H9 (cell line): ENCODE measurements at regions not wholly inside any gene's neighbourhood (a gene's known extent, or its start where the extent isn't known, plus 50 kb on each side); places are given as distances from the start of the nearest gene placed in this dataset.

Experiments
- DNase-seq: peaks from one replicate; pipeline ENCODE4 v3.0.0-alpha.2; 2017
- H2AFZ ChIP-seq: one replicate; pipeline ENCODE4 v1.6.1; 2013; ENCODE audit warnings: mild to moderate bottlenecking, low read length, control low read depth, moderate library complexity
- H2AK5ac ChIP-seq: 2 replicates; pipeline ENCODE4 v1.6.1; 2013; ENCODE audit warnings: low read length, control low read depth, mixed read lengths; ENCODE audit not compliant: insufficient read length
- H2BK120ac ChIP-seq: one replicate; pipeline ENCODE4 v1.6.1; 2013; ENCODE audit warnings: low read depth, mild to moderate bottlenecking, low read length, control low read depth, inconsistent platforms; ENCODE audit not compliant: poor library complexity, severe bottlenecking
- H2BK12ac ChIP-seq: 2 replicates; pipeline ENCODE4 v1.6.1; 2013; ENCODE audit warnings: low read length, control low read depth, mixed read lengths, low read depth; ENCODE audit not compliant: insufficient read length
- H2BK15ac ChIP-seq: 2 replicates; pipeline ENCODE4 v1.6.1; 2013; ENCODE audit warnings: low read depth, low read length, control low read depth
- H2BK20ac ChIP-seq: one replicate; pipeline ENCODE4 v1.6.1; 2013; ENCODE audit warnings: low read depth, mild to moderate bottlenecking, low read length, control low read depth, inconsistent platforms; ENCODE audit not compliant: poor library complexity, severe bottlenecking
- H2BK5ac ChIP-seq: 2 replicates; pipeline ENCODE4 v1.6.1; 2013; ENCODE audit warnings: low read length, control low read depth, mixed read lengths; ENCODE audit not compliant: insufficient read length
- H3K14ac ChIP-seq: 2 replicates; pipeline ENCODE4 v1.6.1; 2013; ENCODE audit warnings: low read length, control low read depth; ENCODE audit not compliant: insufficient read depth
- H3K18ac ChIP-seq: 2 replicates; pipeline ENCODE4 v1.6.1; 2013; ENCODE audit warnings: low read depth, mild to moderate bottlenecking, mixed read lengths, low read length, control low read depth; ENCODE audit not compliant: insufficient read length
- H3K23ac ChIP-seq: 2 replicates; pipeline ENCODE4 v1.6.1; 2013; ENCODE audit warnings: low read length, control low read depth, mixed read lengths, low read depth; ENCODE audit not compliant: insufficient read length
- H3K23me2 ChIP-seq: 2 replicates; pipeline ENCODE4 v1.6.1; 2013; ENCODE audit warnings: low read depth, mild to moderate bottlenecking, mixed read lengths, low read length, control low read depth; ENCODE audit not compliant: insufficient read length, poor library complexity, severe bottlenecking
- H3K27ac ChIP-seq: 2 replicates; pipeline ENCODE4 v1.5.1; 2013; ENCODE audit warnings: low read length, control low read depth, mixed read lengths, low read depth; ENCODE audit not compliant: insufficient read length
- H3K27me3 ChIP-seq: 2 replicates; pipeline ENCODE4 v1.6.1; 2013; ENCODE audit warnings: low read length, control low read depth, inconsistent platforms; ENCODE audit not compliant: insufficient read depth
- H3K4ac ChIP-seq: 2 replicates; pipeline ENCODE4 v1.6.1; 2013; ENCODE audit warnings: low read depth, mild to moderate bottlenecking, control low read depth, inconsistent platforms, low read length, moderate library complexity
- H3K4me1 ChIP-seq: 2 replicates; pipeline ENCODE4 v1.6.1; 2013; ENCODE audit warnings: low read length, control low read depth, inconsistent platforms; ENCODE audit not compliant: insufficient read depth
- H3K4me2 ChIP-seq: 2 replicates; pipeline ENCODE4 v1.6.1; 2013; ENCODE audit warnings: low read length, control low read depth, mixed read lengths; ENCODE audit not compliant: insufficient read length, insufficient read depth
- H3K56ac ChIP-seq: 2 replicates; pipeline ENCODE4 v1.6.1; 2013; ENCODE audit warnings: low read depth, mild to moderate bottlenecking, mixed read lengths, low read length, control low read depth; ENCODE audit not compliant: insufficient read length
- H3K79me1 ChIP-seq: 2 replicates; pipeline ENCODE4 v1.6.1; 2013; ENCODE audit warnings: low read depth, mild to moderate bottlenecking, moderate library complexity, low read length, control low read depth, inconsistent platforms; ENCODE audit not compliant: insufficient read depth, poor library complexity, severe bottlenecking
- H3K79me2 ChIP-seq: 2 replicates; pipeline ENCODE4 v1.6.1; 2013; ENCODE audit warnings: low read length, control low read depth, inconsistent platforms; ENCODE audit not compliant: insufficient read depth
- H3K9ac ChIP-seq: 2 replicates; pipeline ENCODE4 v1.6.1; 2013; ENCODE audit warnings: low read length, control low read depth, mixed read lengths; ENCODE audit not compliant: insufficient read length; ENCODE audit errors: extremely low read depth
- H3K9me3 ChIP-seq: one replicate; pipeline ENCODE4 v1.6.1; 2013; ENCODE audit warnings: low read depth, low read length, inconsistent platforms; ENCODE audit not compliant: control insufficient read depth
- H3T11ph ChIP-seq: one replicate; pipeline ENCODE4 v1.6.1; 2013; ENCODE audit warnings: mild to moderate bottlenecking, low read length, control low read depth, inconsistent platforms
- H4K20me1 ChIP-seq: one replicate; pipeline ENCODE4 v1.6.1; 2013; ENCODE audit not compliant: control insufficient read depth, insufficient read length, insufficient read depth
- H4K5ac ChIP-seq: 2 replicates; pipeline ENCODE4 v1.6.1; 2013; ENCODE audit warnings: low read depth, mild to moderate bottlenecking, mixed read lengths, low read length, control low read depth; ENCODE audit not compliant: insufficient read length
- H4K8ac ChIP-seq: replicated peaks from 2 replicates; pipeline ENCODE4 v1.6.1; 2013; ENCODE audit warnings: low read length, control low read depth, mixed read lengths, low read depth; ENCODE audit not compliant: insufficient read length
- H4K91ac ChIP-seq: 2 replicates; pipeline ENCODE4 v1.6.1; 2013; ENCODE audit warnings: low read depth, mild to moderate bottlenecking, moderate library complexity, mixed read lengths, low read length, control low read depth; ENCODE audit not compliant: insufficient read length
- H3K27ac Mint-ChIP-seq, 3 experiments: 2 replicates in 2 of 3; 3 replicates in 1 of 3; pipeline ENCODE4 v1.8.0; 2020 to 2021; ENCODE audit warnings: mixed read lengths in 3 of 3, mild to moderate bottlenecking in 1 of 3, moderate library complexity in 1 of 3
- H3K27me3 Mint-ChIP-seq: 2 replicates; pipeline ENCODE4 v1.8.0; 2021; ENCODE audit warnings: low read depth, mild to moderate bottlenecking, moderate library complexity, mixed read lengths
- H3K36me3 Mint-ChIP-seq, 3 experiments: 2 replicates in 2 of 3; 3 replicates in 1 of 3; pipeline ENCODE4 v1.8.0; 2020 to 2021; ENCODE audit warnings: low read depth in 3 of 3, mixed read lengths in 3 of 3; ENCODE audit not compliant: insufficient read depth in 1 of 3
- H3K4me1 Mint-ChIP-seq, 2 experiments: 2 replicates each; pipeline ENCODE4 v1.8.0; 2020; ENCODE audit warnings: mixed read lengths in 2 of 2
- H3K4me3 Mint-ChIP-seq, 2 experiments: 2 replicates in 1 of 2; 3 replicates in 1 of 2; pipeline ENCODE4 v1.8.0; 2020 to 2021; ENCODE audit warnings: mild to moderate bottlenecking in 2 of 2, mixed read lengths in 2 of 2, moderate library complexity in 1 of 2
- H3K9me3 Mint-ChIP-seq, 2 experiments: 2 replicates in 1 of 2; 3 replicates in 1 of 2; pipeline ENCODE4 v1.8.0; 2020; ENCODE audit warnings: mild to moderate bottlenecking in 2 of 2, mixed read lengths in 2 of 2, moderate library complexity in 1 of 2
- WGBS: extraction: QIAGEN DNeasy Blood & Tissue Kit; methylation state at CpG from one replicate; pipeline ENCODE4 v1.1.7; 2013; ENCODE audit warnings: missing lambda C conversion rate, low lambda C conversion rate, mixed read lengths; ENCODE audit not compliant: insufficient read length; ENCODE audit errors: extremely low coverage; 5-methylcytosine and 5-hydroxymethylcytosine counted together
- TF ChIP-seq, protein P1 (sequence below): fragments of 200-600 bp; sonication (generic); conservative IDR thresholded peaks from 3 replicates; pipeline ENCODE4 v1.8.0; 2021; ENCODE audit warnings: antibody characterized with exemption, mild to moderate bottlenecking

DNA sequence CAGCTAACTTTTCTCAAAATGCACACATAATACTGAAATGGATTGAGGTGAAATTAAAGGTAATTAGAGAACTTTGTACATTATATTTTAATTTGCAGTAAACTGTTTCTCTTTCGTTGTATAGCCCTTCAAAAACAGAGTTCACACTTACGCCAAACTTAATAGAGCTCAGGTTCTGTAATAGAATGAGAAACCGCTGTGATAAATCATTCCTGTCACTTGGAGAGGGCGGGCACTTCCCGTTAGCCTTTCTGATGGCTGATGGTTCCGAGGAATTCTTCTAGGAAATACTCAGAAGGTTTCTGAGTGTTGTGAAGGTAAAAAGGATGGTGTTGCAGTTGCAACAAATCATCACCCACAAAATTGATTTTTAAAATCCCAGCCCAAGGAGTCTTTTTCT is 155.8 kb upstream of the ALKAL2 start:
- Mint-ChIP-seq H3K4me1 (peaks cover 0 to 4% of the 10 kb centered on the region in 2 experiments; a peak in 2 of 4 replicates), H3K27me3 (no peaks in the 10 kb centered on the region; the same call in 1 of the 2 replicates), H3K4me3 (no peak overlapping the region), H3K9me3 (no peaks in the 10 kb centered on the region), H3K27ac (no peak overlapping the region), H3K36me3 (no peaks in the 10 kb centered on the region)
- no peaks in the 10 kb centered on the region for H4K20me1 ChIP-seq
- no peak overlapping the region for H3K4me2 ChIP-seq
- no peak for DNase-seq
- no peak overlapping the region for H3K14ac ChIP-seq
- no peaks in the 10 kb centered on the region for H3K9me3 ChIP-seq
- no peak overlapping the region for H2BK20ac ChIP-seq
- H3K9ac ChIP-seq = no peak overlapping the region
- no peaks in the 10 kb centered on the region for H3K27me3 ChIP-seq
- no peaks in the 10 kb centered on the region for H3K79me2 ChIP-seq
- WGBS = no CpG with 5 or more reads among the region's 6 CpGs
- H3K4ac ChIP-seq = no peak overlapping the region
- no peaks in the 10 kb centered on the region for H3K79me1 ChIP-seq
- H4K91ac ChIP-seq = no peak overlapping the region
- H2BK12ac ChIP-seq = no peak overlapping the region
- no peak overlapping the region for H3K18ac ChIP-seq
- no peak overlapping the region for H3K56ac ChIP-seq
- H4K8ac ChIP-seq = no peak overlapping the region
- H3K27ac ChIP-seq = no peak overlapping the region
- TF ChIP-seq, protein P1, sequence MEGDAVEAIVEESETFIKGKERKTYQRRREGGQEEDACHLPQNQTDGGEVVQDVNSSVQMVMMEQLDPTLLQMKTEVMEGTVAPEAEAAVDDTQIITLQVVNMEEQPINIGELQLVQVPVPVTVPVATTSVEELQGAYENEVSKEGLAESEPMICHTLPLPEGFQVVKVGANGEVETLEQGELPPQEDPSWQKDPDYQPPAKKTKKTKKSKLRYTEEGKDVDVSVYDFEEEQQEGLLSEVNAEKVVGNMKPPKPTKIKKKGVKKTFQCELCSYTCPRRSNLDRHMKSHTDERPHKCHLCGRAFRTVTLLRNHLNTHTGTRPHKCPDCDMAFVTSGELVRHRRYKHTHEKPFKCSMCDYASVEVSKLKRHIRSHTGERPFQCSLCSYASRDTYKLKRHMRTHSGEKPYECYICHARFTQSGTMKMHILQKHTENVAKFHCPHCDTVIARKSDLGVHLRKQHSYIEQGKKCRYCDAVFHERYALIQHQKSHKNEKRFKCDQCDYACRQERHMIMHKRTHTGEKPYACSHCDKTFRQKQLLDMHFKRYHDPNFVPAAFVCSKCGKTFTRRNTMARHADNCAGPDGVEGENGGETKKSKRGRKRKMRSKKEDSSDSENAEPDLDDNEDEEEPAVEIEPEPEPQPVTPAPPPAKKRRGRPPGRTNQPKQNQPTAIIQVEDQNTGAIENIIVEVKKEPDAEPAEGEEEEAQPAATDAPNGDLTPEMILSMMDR = no peak
- H3K23me2 ChIP-seq = no peaks in the 10 kb centered on the region
- H3K4me1 ChIP-seq = no peaks in the 10 kb centered on the region
- no peak overlapping the region for H2BK5ac ChIP-seq
- H4K5ac ChIP-seq = no peak overlapping the region
- no peak overlapping the region for H2BK15ac ChIP-seq
- H2AK5ac ChIP-seq = no peak overlapping the region
- no peak overlapping the region for H2AFZ ChIP-seq
- no peak overlapping the region for H3K23ac ChIP-seq
- no peak overlapping the region for H2BK120ac ChIP-seq
- H3T11ph ChIP-seq = no peak overlapping the region
